ENCODE measurements at regions not wholly inside any gene's neighbourhood (a gene's known extent, or its start where the extent isn't known, plus 50 kb on each side); places are given as distances from the start of the nearest gene placed in this dataset.

DNA sequence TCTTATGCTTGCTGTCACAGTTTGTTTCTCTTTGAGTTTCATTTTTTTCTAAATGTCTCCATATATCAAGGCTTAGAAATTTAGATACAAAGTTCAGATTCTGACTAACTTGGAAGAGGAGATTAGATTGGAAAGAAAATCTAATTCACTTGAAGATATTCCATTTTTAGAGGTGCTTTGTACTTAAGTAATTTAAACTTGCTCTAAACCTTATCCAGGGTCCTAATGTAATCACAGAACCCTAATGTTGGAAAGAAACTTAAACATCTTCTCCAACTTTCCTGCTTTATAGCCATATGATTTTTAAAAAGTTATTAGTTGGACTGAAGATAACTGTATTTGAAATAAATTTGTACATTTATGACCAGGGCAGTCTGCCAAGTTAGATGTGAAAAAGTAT is 81.1 kb upstream of the ARHGEF3 start:
- Histone ChIP-seq H4K20me1 (no peaks in the 10 kb centered on the region), H3K9me3 (replicated peaks in 1 of 11) (no peaks in the 10 kb centered on the region), H3K27me3 (no peaks in the 10 kb centered on the region), H3K36me3 (no peaks in the 10 kb centered on the region), H3K4me2 (no peak overlapping the region), H3K9ac (no peak overlapping the region), H3K4me1 (peaks cover 10 to 49% (median 13%) of the 10 kb centered on the region in 10 experiments; a peak in 18 of 20 replicates), H3K4me3 (no peak overlapping the region), H3K27ac (no peak overlapping the region)
- TF ChIP-seq Cebpa-rat (IDR thresholded peaks at IDR 0.05): no peak

GRCh38 chr3:56881841-56882240 is 80.1 kb upstream of the ARHGEF3 start:
- TF ChIP-seq Cebpa-rat (IDR thresholded peaks at IDR 0.05): no peak
- no peaks in the 10 kb centered on the region for H4K20me1 ChIP-seq
- no peaks in the 10 kb centered on the region for H3K36me3 ChIP-seq
- no peaks in the 10 kb centered on the region for H3K27me3 ChIP-seq
- H3K9ac ChIP-seq: no peak overlapping the region
- H3K4me3 ChIP-seq: no peak overlapping the region
- no peak overlapping the region for H3K27ac ChIP-seq
- H3K4me1 ChIP-seq: peaks cover 4 to 45% (median 7%) of the 10 kb centered on the region in 10 experiments; a peak in 12 of 20 replicates
- H3K4me2 ChIP-seq: peak overlapping the region in 1 of 11 experiments; percentile 69; a peak in 1 of 22 replicates
- H3K9me3 ChIP-seq (replicated peaks in 1 of 11): no peaks in the 10 kb centered on the region

DNA sequence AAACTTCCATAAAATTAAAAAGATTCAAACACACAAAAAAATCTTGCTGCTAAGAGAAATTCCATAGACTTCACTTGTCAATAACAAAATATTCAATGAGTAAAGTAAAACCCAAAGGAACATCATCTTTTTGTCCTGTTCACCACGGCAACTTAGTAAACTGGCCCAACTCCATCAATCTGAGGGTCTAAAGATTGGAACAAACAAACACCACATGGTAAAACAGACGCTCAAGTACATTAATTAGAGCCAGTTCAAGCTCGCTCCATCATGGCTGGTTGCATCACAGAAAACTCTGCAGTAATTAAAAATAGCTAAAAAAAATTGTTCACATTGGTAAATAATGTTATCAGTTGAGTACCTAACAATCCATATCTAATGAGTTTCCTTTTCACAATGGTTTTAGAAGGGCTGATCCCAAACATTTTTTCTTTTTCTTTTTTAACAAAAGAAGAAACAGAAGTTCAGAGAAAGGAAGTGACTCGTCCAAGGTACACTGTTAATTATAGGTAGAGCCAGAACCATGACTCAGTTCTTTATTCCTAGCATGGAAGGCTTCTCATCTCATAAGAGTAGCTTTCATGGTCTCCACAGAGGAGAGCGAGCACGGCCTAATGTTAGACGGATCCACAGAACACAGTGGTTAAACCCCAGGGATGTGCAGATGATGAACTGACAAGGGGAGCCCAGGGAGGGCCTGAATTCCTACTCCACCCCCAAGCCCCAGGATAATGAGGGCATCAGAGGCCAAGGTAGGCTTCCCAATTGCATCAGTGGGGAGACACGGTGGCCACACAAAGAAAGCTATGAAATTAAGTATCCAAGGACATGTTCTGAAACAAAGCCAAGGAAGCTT is 79.2 kb upstream of the ARHGEF3 start:
- peaks cover 4 to 45% (median 7%) of the 10 kb centered on the region in 10 experiments; a peak in 12 of 20 replicates for H3K4me1 ChIP-seq
- no peaks in the 10 kb centered on the region for H4K20me1 ChIP-seq
- H3K9ac ChIP-seq: no peak overlapping the region
- peak overlapping the region in 3 of 11 experiments; percentile 42 to 85 (median 69); a peak in 5 of 22 replicates for H3K4me2 ChIP-seq
- peak overlapping the region in 3 of 11 experiments; percentile 52 to 66 (median 53); a peak in 4 of 22 replicates for H3K27ac ChIP-seq
- H3K4me3 ChIP-seq: no peak overlapping the region
- H3K27me3 ChIP-seq: no peaks in the 10 kb centered on the region
- no peak for TF ChIP-seq Cebpa-rat (IDR thresholded peaks at IDR 0.05)
- H3K9me3 ChIP-seq (replicated peaks in 1 of 11): no peaks in the 10 kb centered on the region
- H3K36me3 ChIP-seq: no peaks in the 10 kb centered on the region

DNA sequence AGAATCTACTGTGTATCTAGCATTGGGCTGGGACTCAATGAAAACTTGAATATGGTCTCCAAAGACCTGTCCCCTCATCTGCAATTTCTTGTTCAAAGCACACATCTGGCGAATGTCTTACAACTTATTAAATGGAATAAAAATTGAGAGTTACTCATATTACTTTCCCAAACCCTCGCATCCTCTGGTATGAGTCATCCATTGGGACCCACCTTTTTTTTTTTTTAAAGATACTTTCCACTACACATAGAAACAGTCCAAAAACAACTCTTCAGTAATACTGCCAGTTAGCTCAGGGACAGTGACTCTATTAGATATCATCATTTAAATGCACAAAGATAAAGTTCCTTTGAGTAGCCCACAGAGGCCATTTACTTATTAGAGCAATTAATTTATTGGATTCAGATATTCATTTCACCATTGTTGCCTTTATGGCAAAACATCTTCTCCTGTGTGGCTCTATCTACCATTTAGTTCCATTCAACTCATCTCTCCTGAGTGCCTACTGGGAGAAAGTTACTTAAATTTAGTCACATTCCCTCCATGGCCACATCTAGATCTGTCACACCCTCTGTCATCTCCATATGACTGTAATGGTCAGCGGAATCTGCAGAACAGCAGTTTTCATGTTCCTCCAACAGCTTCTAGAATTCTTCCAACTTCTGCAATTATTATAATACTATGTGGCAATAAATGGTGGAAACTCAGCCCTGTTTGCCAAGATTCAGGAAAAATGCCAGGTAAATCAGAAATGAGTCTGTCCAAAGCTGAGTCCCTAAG is 77.9 kb upstream of the ARHGEF3 start:
- no peaks in the 10 kb centered on the region for H3K9me3 ChIP-seq (replicated peaks in 1 of 11)
- TF ChIP-seq Cebpa-rat (IDR thresholded peaks at IDR 0.05): no peak
- H3K4me1 ChIP-seq: peaks cover 4 to 45% (median 7%) of the 10 kb centered on the region in 10 experiments; a peak in 12 of 20 replicates
- no peaks in the 10 kb centered on the region for H4K20me1 ChIP-seq
- no peaks in the 10 kb centered on the region for H3K27me3 ChIP-seq
- peak overlapping the region in 3 of 11 experiments; percentile 52 to 66 (median 53); a peak in 5 of 22 replicates for H3K27ac ChIP-seq
- no peak overlapping the region for H3K4me3 ChIP-seq
- peak overlapping the region in 3 of 11 experiments; percentile 57 to 85 (median 69); a peak in 6 of 22 replicates for H3K4me2 ChIP-seq
- H3K36me3 ChIP-seq: no peaks in the 10 kb centered on the region
- H3K9ac ChIP-seq: no peak overlapping the region

DNA sequence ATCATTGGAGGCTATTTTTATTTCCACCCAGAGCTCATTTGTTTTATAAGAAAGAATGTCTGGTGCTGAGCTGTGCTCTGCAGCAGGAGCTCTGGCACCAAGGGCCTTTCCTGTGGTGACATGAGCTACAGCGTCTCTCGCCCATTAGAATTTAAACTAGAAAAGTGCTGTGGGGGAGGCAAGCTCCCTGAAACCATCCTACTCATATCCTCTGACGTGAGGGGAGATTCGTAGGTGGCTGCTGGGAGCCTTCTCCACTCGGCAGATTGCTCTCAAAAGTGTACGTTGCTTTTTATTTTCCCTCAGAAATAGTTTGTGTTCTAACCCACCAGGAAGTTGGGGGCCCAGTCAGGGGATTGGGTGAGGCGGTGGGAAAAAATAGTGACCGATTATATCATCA is 76.3 kb upstream of the ARHGEF3 start:
- peaks cover 4 to 45% (median 7%) of the 10 kb centered on the region in 10 experiments; a peak in 12 of 20 replicates for H3K4me1 ChIP-seq
- H3K4me3 ChIP-seq: no peak overlapping the region
- H4K20me1 ChIP-seq: no peaks in the 10 kb centered on the region
- no peak overlapping the region for H3K9ac ChIP-seq
- no peak for TF ChIP-seq Cebpa-rat (IDR thresholded peaks at IDR 0.05)
- no peaks in the 10 kb centered on the region for H3K27me3 ChIP-seq
- H3K4me2 ChIP-seq: peak overlapping the region in 8 of 11 experiments; percentile 11 to 85 (median 29); a peak in 13 of 22 replicates
- H3K27ac ChIP-seq: peak overlapping the region in 2 of 11 experiments; percentile 6 to 20; a peak in 2 of 22 replicates
- no peaks in the 10 kb centered on the region for H3K36me3 ChIP-seq
- H3K9me3 ChIP-seq (replicated peaks in 1 of 11): no peaks in the 10 kb centered on the region

- no peak overlapping the region for H3K9ac ChIP-seq
- H3K9me3 ChIP-seq (replicated peaks in 1 of 11): no peaks in the 10 kb centered on the region
- no peaks in the 10 kb centered on the region for H3K36me3 ChIP-seq
- TF ChIP-seq Cebpa-rat (IDR thresholded peaks at IDR 0.05): no peak
- no peaks in the 10 kb centered on the region for H3K27me3 ChIP-seq
- H3K4me1 ChIP-seq: peaks cover 4 to 45% (median 7%) of the 10 kb centered on the region in 10 experiments; a peak in 12 of 20 replicates
- no peaks in the 10 kb centered on the region for H4K20me1 ChIP-seq
- H3K27ac ChIP-seq: no peak overlapping the region
- no peak overlapping the region for H3K4me2 ChIP-seq
- no peak overlapping the region for H3K4me3 ChIP-seq
These were observed 75.2 kb upstream of the ARHGEF3 start for GRCh38 chr3:56876916-56877315.

DNA sequence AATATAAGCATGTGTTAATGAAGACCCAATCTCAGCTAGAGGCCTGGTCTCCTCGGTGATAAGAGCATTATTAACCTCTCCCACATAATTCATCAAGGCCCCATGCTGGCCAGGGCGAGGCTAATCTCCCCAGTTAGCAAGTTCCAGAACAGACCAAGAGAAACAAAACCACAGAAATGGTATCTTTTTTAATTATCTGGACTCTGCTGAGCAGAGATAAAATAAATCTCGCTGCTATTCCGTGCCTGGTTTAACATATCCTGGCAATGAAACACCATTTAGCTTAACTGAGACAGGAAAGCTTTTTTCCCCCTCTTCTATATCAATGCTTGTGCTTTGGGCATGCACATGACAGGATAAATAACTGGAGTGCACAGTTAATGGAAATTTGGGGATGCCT is 72.5 kb upstream of the ARHGEF3 start:
- TF ChIP-seq Cebpa-rat (IDR thresholded peaks at IDR 0.05): no peak
- no peak overlapping the region for H3K27ac ChIP-seq

GRCh38 chr3:56870436-56870835 is 68.7 kb upstream of the ARHGEF3 start:
- H3K36me3 ChIP-seq: no peaks in the 10 kb centered on the region
- 0 out of 20 replicates have a peak, but pooled peaks cover 0 to 8% (median 0%) of the 10 kb centered on the region in 10 experiments for H3K4me1 ChIP-seq
- no peaks in the 10 kb centered on the region for H4K20me1 ChIP-seq
- H3K27me3 ChIP-seq: no peaks in the 10 kb centered on the region
- H3K9ac ChIP-seq: no peak overlapping the region
- no peak overlapping the region for H3K4me3 ChIP-seq
- TF ChIP-seq Cebpa-rat (IDR thresholded peaks at IDR 0.05): no peak
- no peaks in the 10 kb centered on the region for H3K9me3 ChIP-seq (replicated peaks in 1 of 11)
- H3K4me2 ChIP-seq: no peak overlapping the region
- no peak overlapping the region for H3K27ac ChIP-seq

More for the DNA sequence above, 72.5 kb upstream of the ARHGEF3 start:
- Histone ChIP-seq H3K9me3 (replicated peaks in 1 of 11) (no peaks in the 10 kb centered on the region), H3K27me3 (no peaks in the 10 kb centered on the region), H3K4me3 (no peak overlapping the region), H3K4me2 (no peak overlapping the region), H3K36me3 (no peaks in the 10 kb centered on the region), H4K20me1 (no peaks in the 10 kb centered on the region), H3K9ac (no peak overlapping the region), H3K4me1 (peaks cover 4 to 21% (median 7%) of the 10 kb centered on the region in 10 experiments; a peak in 12 of 20 replicates)

All from BLaER1 treated with 17β-estradiol and CSF1 and Interleukin-3, amounts not matched to agents 10 nM and 100 nM (cell line).